ENCODE measurements at regions not wholly inside any gene's neighbourhood (a gene's known extent, or its start where the extent isn't known, plus 50 kb on each side); places are given as distances from the start of the nearest gene placed in this dataset.

DNA sequence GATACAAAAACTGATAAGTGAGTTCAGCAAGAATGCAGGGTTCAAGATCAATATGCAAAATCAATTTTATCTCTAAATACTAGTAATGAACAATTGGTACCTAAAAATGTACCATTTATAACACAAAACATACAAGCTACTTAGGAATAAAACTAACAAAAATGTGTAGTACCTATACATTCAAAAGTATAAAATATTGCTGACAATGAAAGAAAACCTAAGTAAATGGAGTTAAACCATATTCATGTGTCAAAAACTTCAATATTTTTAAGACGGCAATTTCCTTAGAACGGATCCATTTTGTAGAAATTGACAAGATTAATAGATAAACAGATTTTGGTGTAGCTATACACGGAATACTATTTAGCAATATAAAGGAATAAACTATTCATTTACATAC is 343.1 kb upstream of the CCDC54 start:
- TF ChIP-seq POLR2AphosphoS5 (IDR thresholded peaks at IDR 0.05; ENCODE audit: low read depth, low read length) (no peak), SPI1 (IDR thresholded peaks at IDR 0.05; ENCODE audit: low read depth, low read length) (no peak), POLR2A (IDR thresholded peaks at IDR 0.05; ENCODE audit: low read depth, low read length) (no peak), POU2F2 (IDR thresholded peaks at IDR 0.05; ENCODE audit: low read depth, low read length) (no peak)

Measured in GM12891 (cell line).